ENCODE measurements at regions not wholly inside any gene's neighbourhood (a gene's known extent, or its start where the extent isn't known, plus 50 kb on each side); places are given as distances from the start of the nearest gene placed in this dataset.

- ChIA-PET POLR2A (ENCODE audit: low non-redundant PET) (no interaction called here), CTCF (no interaction called here)
- BruUV-seq (replicated peaks): no TSS peak
- no peaks in the 10 kb centered on the region for H3K9me3 ChIP-seq (ENCODE audit: low read depth, low read length, poor library complexity, severe bottlenecking)
- no peak for TF ChIP-seq EZH2 (IDR thresholded peaks at IDR 0.05; ENCODE audit: borderline replicate concordance, low read depth, low read length, poor library complexity, severe bottlenecking)
- TF ChIP-seq CTCF (conservative IDR thresholded peaks at IDR 0.05; ENCODE audit: low read depth, low read length): no peak
- intact Hi-C loops (cut with micrococcal nuclease; ENCODE audit: unreplicated experiment): loop anchor here (10.0 kb wide), 1 partner anchor 63 kb away; no protein-coding TSS in a partner anchor
- no peak for DNase-seq (ENCODE audit: low spot score)
- H3K4me3 ChIP-seq (ENCODE audit: low read depth, low read length, poor library complexity, severe bottlenecking): no peak overlapping the region
- H3K27ac ChIP-seq (ENCODE audit: low read depth, low read length, poor library complexity, severe bottlenecking): no peak overlapping the region
- no peaks in the 10 kb centered on the region for H3K27me3 ChIP-seq (replicated peaks; ENCODE audit: insufficient read depth, low read depth, low read length, poor library complexity)
- no peaks in the 10 kb centered on the region for H3K4me1 ChIP-seq (ENCODE audit: insufficient read depth, low read length, poor library complexity, severe bottlenecking)
- no peaks in the 10 kb centered on the region for H3K36me3 ChIP-seq (ENCODE audit: insufficient read depth, low read length, poor library complexity, severe bottlenecking)
Observed at GRCh38 chr13:44857736-44858135, 131.5 kb downstream of the NUFIP1 start.

GRCh38 chr13:44857061-44857460 is 132.2 kb downstream of the NUFIP1 start:
- Histone ChIP-seq H3K27me3 (replicated peaks; ENCODE audit: insufficient read depth, low read depth, low read length, poor library complexity) (no peaks in the 10 kb centered on the region), H3K36me3 (ENCODE audit: insufficient read depth, low read length, poor library complexity, severe bottlenecking) (no peaks in the 10 kb centered on the region), H3K4me3 (ENCODE audit: low read depth, low read length, poor library complexity, severe bottlenecking) (no peak overlapping the region), H3K9me3 (ENCODE audit: low read depth, low read length, poor library complexity, severe bottlenecking) (no peaks in the 10 kb centered on the region), H3K27ac (ENCODE audit: low read depth, low read length, poor library complexity, severe bottlenecking) (no peak overlapping the region), H3K4me1 (ENCODE audit: insufficient read depth, low read length, poor library complexity, severe bottlenecking) (no peaks in the 10 kb centered on the region)
- no TSS peak for BruUV-seq (replicated peaks)
- ChIA-PET CTCF (no interaction called here), POLR2A (ENCODE audit: low non-redundant PET) (interaction anchor here (0.6 kb wide), 1 partner anchor 10 kb away, joined by 3 read pairs; no protein-coding TSS in a partner anchor)
- TF ChIP-seq EZH2 (IDR thresholded peaks at IDR 0.05; ENCODE audit: borderline replicate concordance, low read depth, low read length, poor library complexity, severe bottlenecking): no peak
- TF ChIP-seq CTCF (conservative IDR thresholded peaks at IDR 0.05; ENCODE audit: low read depth, low read length): no peak
- no peak for DNase-seq (ENCODE audit: low spot score)
- intact Hi-C loops (cut with micrococcal nuclease; ENCODE audit: unreplicated experiment): loop anchor here (10.0 kb wide), 1 partner anchor 62 kb away; no protein-coding TSS in a partner anchor

GRCh38 chr13:44855860-44856259 is 133.4 kb downstream of the NUFIP1 start:
- H3K27me3 ChIP-seq (replicated peaks; ENCODE audit: insufficient read depth, low read depth, low read length, poor library complexity): no peaks in the 10 kb centered on the region
- intact Hi-C loops (cut with micrococcal nuclease; ENCODE audit: unreplicated experiment): loop anchor here (10.0 kb wide), 1 partner anchor 61 kb away; no protein-coding TSS in a partner anchor

More at GRCh38 chr13:44855860-44856259, 133.4 kb downstream of the NUFIP1 start:
- H3K36me3 ChIP-seq (ENCODE audit: insufficient read depth, low read length, poor library complexity, severe bottlenecking): no peaks in the 10 kb centered on the region
- no peak overlapping the region for H3K27ac ChIP-seq (ENCODE audit: low read depth, low read length, poor library complexity, severe bottlenecking)
- no peaks in the 10 kb centered on the region for H3K4me1 ChIP-seq (ENCODE audit: insufficient read depth, low read length, poor library complexity, severe bottlenecking)
- no TSS peak for BruUV-seq (replicated peaks)
- no peak overlapping the region for H3K4me3 ChIP-seq (ENCODE audit: low read depth, low read length, poor library complexity, severe bottlenecking)
- no peaks in the 10 kb centered on the region for H3K9me3 ChIP-seq (ENCODE audit: low read depth, low read length, poor library complexity, severe bottlenecking)
- TF ChIP-seq EZH2 (IDR thresholded peaks at IDR 0.05; ENCODE audit: borderline replicate concordance, low read depth, low read length, poor library complexity, severe bottlenecking): no peak
- no peak for TF ChIP-seq CTCF (conservative IDR thresholded peaks at IDR 0.05; ENCODE audit: low read depth, low read length)
- no peak for DNase-seq (ENCODE audit: low spot score)
- CTCF ChIA-PET: no interaction called here
- POLR2A ChIA-PET (ENCODE audit: low non-redundant PET): no interaction called here
